ENCODE measurements at regions not wholly inside any gene's neighbourhood (a gene's known extent, or its start where the extent isn't known, plus 50 kb on each side); places are given as distances from the start of the nearest gene placed in this dataset.

DNA sequence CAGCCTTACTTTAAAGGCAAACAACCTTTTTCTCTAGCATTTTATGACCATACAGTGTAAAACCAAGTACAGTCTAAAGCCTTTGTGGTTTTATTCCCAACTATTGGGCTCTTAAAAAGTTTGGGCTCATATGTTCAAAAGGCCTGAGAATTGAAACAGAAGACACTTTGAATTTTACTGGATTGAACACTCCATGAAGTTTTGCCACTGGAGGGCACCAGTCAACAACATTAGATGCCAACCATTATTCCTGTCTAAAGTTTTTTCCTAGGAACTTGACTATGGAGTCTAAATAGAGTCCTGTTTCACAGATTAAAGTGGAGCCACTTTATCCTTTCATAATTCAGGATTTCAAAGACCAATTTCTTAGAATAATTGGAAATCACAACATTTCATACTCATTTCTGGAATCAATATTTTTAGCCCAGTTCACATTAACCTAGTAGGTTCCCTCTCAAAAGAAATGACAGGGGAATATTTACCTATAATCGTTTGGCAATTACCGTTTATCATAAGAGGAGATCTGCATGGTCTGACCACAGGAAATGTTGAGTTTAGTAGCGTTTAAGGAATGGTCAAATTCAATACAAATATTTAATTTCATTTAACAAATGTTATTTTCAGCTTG is 244.1 kb upstream of the PDZRN3 start:
- no peak for DNase-seq
- Histone ChIP-seq H3K4me3 (no peak overlapping the region), H3K9me3 (replicated peaks) (no peaks in the 10 kb centered on the region), H3K27ac (replicated peaks) (no peak overlapping the region), H3K4me1 (peaks cover 11% of the 10 kb centered on the region), H3K36me3 (no peaks in the 10 kb centered on the region), H3K27me3 (ENCODE audit: low read depth) (no peaks in the 10 kb centered on the region)
- TF ChIP-seq, protein P1, sequence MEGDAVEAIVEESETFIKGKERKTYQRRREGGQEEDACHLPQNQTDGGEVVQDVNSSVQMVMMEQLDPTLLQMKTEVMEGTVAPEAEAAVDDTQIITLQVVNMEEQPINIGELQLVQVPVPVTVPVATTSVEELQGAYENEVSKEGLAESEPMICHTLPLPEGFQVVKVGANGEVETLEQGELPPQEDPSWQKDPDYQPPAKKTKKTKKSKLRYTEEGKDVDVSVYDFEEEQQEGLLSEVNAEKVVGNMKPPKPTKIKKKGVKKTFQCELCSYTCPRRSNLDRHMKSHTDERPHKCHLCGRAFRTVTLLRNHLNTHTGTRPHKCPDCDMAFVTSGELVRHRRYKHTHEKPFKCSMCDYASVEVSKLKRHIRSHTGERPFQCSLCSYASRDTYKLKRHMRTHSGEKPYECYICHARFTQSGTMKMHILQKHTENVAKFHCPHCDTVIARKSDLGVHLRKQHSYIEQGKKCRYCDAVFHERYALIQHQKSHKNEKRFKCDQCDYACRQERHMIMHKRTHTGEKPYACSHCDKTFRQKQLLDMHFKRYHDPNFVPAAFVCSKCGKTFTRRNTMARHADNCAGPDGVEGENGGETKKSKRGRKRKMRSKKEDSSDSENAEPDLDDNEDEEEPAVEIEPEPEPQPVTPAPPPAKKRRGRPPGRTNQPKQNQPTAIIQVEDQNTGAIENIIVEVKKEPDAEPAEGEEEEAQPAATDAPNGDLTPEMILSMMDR (IDR thresholded peaks at IDR 0.05; ENCODE audit: borderline replicate concordance), result peak; percentile 72
- intact Hi-C loops (cut with micrococcal nuclease), result no loop called here

DNA sequence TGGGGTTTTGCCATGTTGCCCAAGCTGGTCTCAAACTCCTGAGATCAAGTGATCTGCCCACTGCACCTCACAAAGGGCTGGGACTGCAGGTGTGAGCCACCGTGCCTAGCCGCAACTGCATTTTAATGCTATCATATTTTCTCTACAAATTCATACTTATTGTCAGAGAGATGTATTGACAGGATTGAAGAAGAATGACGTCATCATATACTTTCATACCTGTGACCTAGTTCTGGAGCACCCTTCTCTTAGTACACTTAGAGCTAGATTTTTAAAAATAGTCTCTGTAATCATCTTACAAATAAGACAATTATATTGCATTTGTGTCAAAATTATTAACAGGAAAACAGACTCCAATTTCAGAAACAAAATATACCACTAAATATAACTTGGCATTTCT is 242.8 kb upstream of the PDZRN3 start:
- H3K4me3 ChIP-seq, result no peak overlapping the region
- no peaks in the 10 kb centered on the region for H3K27me3 ChIP-seq (ENCODE audit: low read depth)
- intact Hi-C loops (cut with micrococcal nuclease), result no loop called here
- no peaks in the 10 kb centered on the region for H3K9me3 ChIP-seq (replicated peaks)
- no peak for DNase-seq
- no peaks in the 10 kb centered on the region for H3K36me3 ChIP-seq
- H3K4me1 ChIP-seq, result peaks cover 11% of the 10 kb centered on the region
- no peak overlapping the region for H3K27ac ChIP-seq (replicated peaks)
- TF ChIP-seq, protein P1 (IDR thresholded peaks at IDR 0.05; ENCODE audit: borderline replicate concordance), result no peak

DNA sequence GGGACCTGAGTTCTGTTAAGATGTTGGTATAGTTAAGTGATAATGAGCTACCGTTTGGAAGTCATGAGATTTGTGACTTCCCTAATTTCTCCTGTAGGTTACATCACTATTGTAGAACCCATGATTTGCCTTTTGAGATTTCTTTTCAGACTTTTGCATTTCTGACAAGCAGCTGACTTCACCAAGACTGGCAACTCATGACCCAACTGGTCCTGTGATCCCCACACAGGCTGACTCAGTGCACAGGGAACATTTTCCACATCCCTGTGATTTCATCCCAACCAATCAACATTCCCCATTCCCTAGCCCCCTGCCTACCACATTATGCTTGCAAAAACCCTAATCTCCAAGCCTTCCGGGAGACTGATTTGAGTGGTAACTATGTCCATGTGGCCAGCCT is 242.1 kb upstream of the PDZRN3 start:
- no peaks in the 10 kb centered on the region for H3K9me3 ChIP-seq (replicated peaks)
- no peak for DNase-seq
- no peak overlapping the region for H3K27ac ChIP-seq (replicated peaks)
- TF ChIP-seq, protein P1 (IDR thresholded peaks at IDR 0.05; ENCODE audit: borderline replicate concordance), result no peak
- no peak overlapping the region for H3K4me3 ChIP-seq
- intact Hi-C loops (cut with micrococcal nuclease), result no loop called here
- no peaks in the 10 kb centered on the region for H3K27me3 ChIP-seq (ENCODE audit: low read depth)
- H3K36me3 ChIP-seq, result no peaks in the 10 kb centered on the region
- peaks cover 11% of the 10 kb centered on the region for H3K4me1 ChIP-seq

DNA sequence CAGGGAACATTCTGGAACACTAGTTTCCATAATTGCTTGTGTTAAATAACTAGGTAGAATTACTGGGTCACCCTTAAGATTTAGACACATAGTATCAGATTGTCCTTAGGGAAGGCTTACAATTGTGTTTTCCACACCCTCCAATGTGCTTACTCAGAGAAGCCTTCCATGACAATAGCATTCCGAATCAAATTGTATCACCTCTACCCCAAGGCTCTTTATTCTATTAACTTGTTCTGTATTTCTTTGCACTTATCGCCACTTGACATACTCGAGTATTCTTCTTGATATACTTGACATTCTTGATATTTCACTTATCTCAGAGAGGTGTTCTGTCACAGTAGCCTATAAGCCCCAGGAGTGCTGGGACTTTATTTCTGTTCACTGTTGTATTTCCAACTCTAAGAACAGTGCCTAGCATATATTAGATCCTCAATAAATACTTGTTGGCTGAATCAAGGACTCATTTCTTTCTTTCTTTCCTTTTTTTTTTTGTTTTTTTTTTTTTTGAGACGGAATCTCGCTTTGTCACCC is 238.9 kb upstream of the PDZRN3 start:
- intact Hi-C loops (cut with micrococcal nuclease), result no loop called here
- no peak overlapping the region for H3K4me3 ChIP-seq
- TF ChIP-seq, protein P1 (IDR thresholded peaks at IDR 0.05; ENCODE audit: borderline replicate concordance), result no peak

DNA sequence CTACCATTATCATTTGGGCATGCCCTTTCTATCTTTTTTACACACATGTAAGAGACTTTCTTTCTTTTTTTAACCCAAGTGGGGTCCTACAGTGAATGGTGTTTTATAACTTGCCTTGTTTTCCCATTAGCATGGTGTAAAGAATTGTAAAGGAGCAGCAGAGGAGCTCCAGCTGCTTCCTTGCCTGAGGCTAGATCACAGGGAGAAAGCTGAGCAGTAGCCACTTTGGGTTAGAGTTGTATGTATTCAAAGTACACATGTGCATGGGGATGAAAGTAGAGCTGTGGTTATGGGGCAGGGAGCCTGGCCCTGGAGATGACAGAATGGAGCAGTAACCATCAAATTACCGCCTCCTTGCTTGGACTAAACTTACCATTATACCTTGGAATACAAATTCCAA is 231.1 kb upstream of the PDZRN3 start:
- no peaks in the 10 kb centered on the region for H3K27me3 ChIP-seq (ENCODE audit: low read depth)
- no peaks in the 10 kb centered on the region for H3K36me3 ChIP-seq
- no peak overlapping the region for H3K4me3 ChIP-seq
- no peaks in the 10 kb centered on the region for H3K4me1 ChIP-seq
- H3K27ac ChIP-seq (replicated peaks), result no peak overlapping the region
- no peak for DNase-seq
- H3K9me3 ChIP-seq (replicated peaks), result no peaks in the 10 kb centered on the region
- intact Hi-C loops (cut with micrococcal nuclease), result no loop called here
- TF ChIP-seq, protein P1 (IDR thresholded peaks at IDR 0.05; ENCODE audit: borderline replicate concordance), result no peak

More for the DNA sequence above, 238.9 kb upstream of the PDZRN3 start:
- no peak for DNase-seq
- Histone ChIP-seq H3K36me3 (no peaks in the 10 kb centered on the region), H3K9me3 (replicated peaks) (no peaks in the 10 kb centered on the region), H3K27ac (replicated peaks) (no peak overlapping the region), H3K4me1 (peaks cover 11% of the 10 kb centered on the region), H3K27me3 (ENCODE audit: low read depth) (no peaks in the 10 kb centered on the region)

Data from left ventricle myocardium inferior (tissue), 1 donor.